Loucy (cell line): ENCODE measurements at regions not wholly inside any gene's neighbourhood (a gene's known extent, or its start where the extent isn't known, plus 50 kb on each side); places are given as distances from the start of the nearest gene placed in this dataset.

Experiments used
- H2AFZ ChIP-seq: fragments of 200-600 bp; sonication (generic); 2 replicates; pipeline ENCODE4 v1.6.0; 2016; ENCODE audit warnings: antibody characterized with exemption, mild to moderate bottlenecking, low read length, moderate library complexity
- H3F3A ChIP-seq: fragments of 200-600 bp; 2 replicates; pipeline ENCODE4 v1.6.0; 2016; ENCODE audit warnings: antibody characterized with exemption, low read depth, mild to moderate bottlenecking
- H3K27me3 ChIP-seq: fragments of 200-600 bp; sonication (generic); 2 replicates; pipeline ENCODE4 v1.6.1; 2014; ENCODE audit warnings: low read length, mild to moderate bottlenecking; ENCODE audit not compliant: insufficient read depth, poor library complexity, severe bottlenecking
- H3K36me3 ChIP-seq: fragments of 200-600 bp; sonication (generic); 2 replicates; pipeline ENCODE4 v1.6.1; 2016; ENCODE audit warnings: low read length; ENCODE audit not compliant: insufficient read depth
- H3K4me1 ChIP-seq: fragments of 200-600 bp; sonication (generic); 2 replicates; pipeline ENCODE4 v1.5.1; 2014; ENCODE audit warnings: low read length, mild to moderate bottlenecking; ENCODE audit not compliant: insufficient read depth, poor library complexity, severe bottlenecking
- H3K4me2 ChIP-seq: fragments of 200-600 bp; sonication (generic); 2 replicates; pipeline ENCODE4 v1.6.0; 2014; ENCODE audit warnings: antibody characterized with exemption, low read length, low read depth, mild to moderate bottlenecking; ENCODE audit not compliant: poor library complexity, severe bottlenecking
- H3K4me3 ChIP-seq: fragments of 200-600 bp; sonication (generic); 2 replicates; pipeline ENCODE4 v1.5.1; 2014; ENCODE audit warnings: low read length, mild to moderate bottlenecking, mixed read lengths; ENCODE audit not compliant: poor library complexity, severe bottlenecking
- H3K79me2 ChIP-seq: fragments of 200-600 bp; sonication (generic); 2 replicates; pipeline ENCODE4 v1.6.1; 2014; ENCODE audit warnings: low read length; ENCODE audit not compliant: insufficient read depth
- H3K9ac ChIP-seq: fragments of 200-600 bp; sonication (generic); 2 replicates; pipeline ENCODE4 v1.6.0; 2014; ENCODE audit warnings: mild to moderate bottlenecking, low read depth, low read length, moderate library complexity; ENCODE audit not compliant: poor library complexity, severe bottlenecking
- H3K9me2 ChIP-seq: fragments of 200-600 bp; sonication (generic); replicated peaks from 2 replicates; pipeline ENCODE4 v1.6.1; 2016; ENCODE audit warnings: low read depth, low read length, mixed read lengths
- H3K9me3 ChIP-seq: fragments of 200-600 bp; sonication (generic); 2 replicates; pipeline ENCODE4 v1.6.1; 2014; ENCODE audit warnings: mild to moderate bottlenecking, antibody characterized with exemption, low read length, low read depth; ENCODE audit not compliant: insufficient read depth
- H4K20me1 ChIP-seq: fragments of 200-600 bp; sonication (generic); 2 replicates; pipeline ENCODE4 v1.6.0; 2014; ENCODE audit warnings: antibody characterized with exemption, low read length, mild to moderate bottlenecking; ENCODE audit not compliant: insufficient read depth, poor library complexity, severe bottlenecking
- EZH2phosphoT487 ChIP-seq: fragments of 200-600 bp; IDR thresholded peaks from 2 replicates; pipeline ENCODE4 v1.6.1; 2018; ENCODE audit warnings: antibody characterized with exemption, mild to moderate bottlenecking, moderate library complexity, borderline replicate concordance
- TF ChIP-seq, protein P1 (sequence below): fragments of 200-600 bp; sonication (generic); conservative IDR thresholded peaks from 2 replicates; pipeline ENCODE4 v1.5.1; 2014; ENCODE audit warnings: mild to moderate bottlenecking, antibody characterized with exemption, low read length

DNA sequence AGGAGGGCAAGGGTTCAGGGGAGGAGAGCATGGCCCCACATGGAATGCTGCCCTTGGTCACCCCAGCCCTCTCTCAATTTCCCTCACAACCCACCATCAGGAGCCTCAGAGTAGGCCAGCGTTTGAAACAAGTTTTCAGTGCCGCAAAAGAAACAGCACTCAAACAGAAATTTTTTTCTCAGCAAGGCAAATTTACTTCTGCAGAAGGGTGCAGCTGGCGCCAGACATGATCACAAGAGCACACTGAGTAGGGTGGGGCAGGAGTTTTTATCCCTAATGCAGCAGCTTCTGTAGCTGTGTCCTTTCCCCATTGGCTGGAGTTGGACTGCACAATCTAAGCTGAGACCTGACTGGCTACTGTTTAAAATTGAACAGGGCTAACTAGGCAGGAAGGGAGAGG lies 287.8 kb upstream of the CDYL start:
- H3K9ac ChIP-seq = no peak overlapping the region
- H4K20me1 ChIP-seq = no peaks in the 10 kb centered on the region
- no peaks in the 10 kb centered on the region for H3K4me1 ChIP-seq
- no peaks in the 10 kb centered on the region for H3K79me2 ChIP-seq
- no peak overlapping the region for H3K4me2 ChIP-seq
- H2AFZ ChIP-seq = no peak overlapping the region
- no peaks in the 10 kb centered on the region for H3F3A ChIP-seq
- no peaks in the 10 kb centered on the region for H3K36me3 ChIP-seq
- H3K4me3 ChIP-seq = no peak overlapping the region
- no peaks in the 10 kb centered on the region for H3K27me3 ChIP-seq
- no peak for TF ChIP-seq EZH2phosphoT487
- TF ChIP-seq, protein P1, sequence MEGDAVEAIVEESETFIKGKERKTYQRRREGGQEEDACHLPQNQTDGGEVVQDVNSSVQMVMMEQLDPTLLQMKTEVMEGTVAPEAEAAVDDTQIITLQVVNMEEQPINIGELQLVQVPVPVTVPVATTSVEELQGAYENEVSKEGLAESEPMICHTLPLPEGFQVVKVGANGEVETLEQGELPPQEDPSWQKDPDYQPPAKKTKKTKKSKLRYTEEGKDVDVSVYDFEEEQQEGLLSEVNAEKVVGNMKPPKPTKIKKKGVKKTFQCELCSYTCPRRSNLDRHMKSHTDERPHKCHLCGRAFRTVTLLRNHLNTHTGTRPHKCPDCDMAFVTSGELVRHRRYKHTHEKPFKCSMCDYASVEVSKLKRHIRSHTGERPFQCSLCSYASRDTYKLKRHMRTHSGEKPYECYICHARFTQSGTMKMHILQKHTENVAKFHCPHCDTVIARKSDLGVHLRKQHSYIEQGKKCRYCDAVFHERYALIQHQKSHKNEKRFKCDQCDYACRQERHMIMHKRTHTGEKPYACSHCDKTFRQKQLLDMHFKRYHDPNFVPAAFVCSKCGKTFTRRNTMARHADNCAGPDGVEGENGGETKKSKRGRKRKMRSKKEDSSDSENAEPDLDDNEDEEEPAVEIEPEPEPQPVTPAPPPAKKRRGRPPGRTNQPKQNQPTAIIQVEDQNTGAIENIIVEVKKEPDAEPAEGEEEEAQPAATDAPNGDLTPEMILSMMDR = no peak
- H3K9me3 ChIP-seq = no peaks in the 10 kb centered on the region; the same call in 1 of the 2 replicates
- H3K9me2 ChIP-seq = no peaks in the 10 kb centered on the region

- H3K4me2 ChIP-seq = no peak overlapping the region
- H3K9me2 ChIP-seq = no peaks in the 10 kb centered on the region
- H3F3A ChIP-seq = no peaks in the 10 kb centered on the region
- H2AFZ ChIP-seq = no peak overlapping the region
- H3K79me2 ChIP-seq = no peaks in the 10 kb centered on the region
- H3K4me3 ChIP-seq = no peak overlapping the region
- H3K9me3 ChIP-seq = no peaks in the 10 kb centered on the region; the same call in 1 of the 2 replicates
- H3K36me3 ChIP-seq = no peaks in the 10 kb centered on the region
- no peaks in the 10 kb centered on the region for H3K4me1 ChIP-seq
- TF ChIP-seq, protein P1 = no peak
- no peak for TF ChIP-seq EZH2phosphoT487
- no peak overlapping the region for H3K9ac ChIP-seq
- H3K27me3 ChIP-seq = no peaks in the 10 kb centered on the region
- no peaks in the 10 kb centered on the region for H4K20me1 ChIP-seq
These were observed 288.7 kb upstream of the CDYL start for GRCh38 chr6:4487538-4487937.

GRCh38 chr6:4486568-4487315 lies 289.5 kb upstream of the CDYL start:
- no peak overlapping the region for H3K9ac ChIP-seq
- TF ChIP-seq, protein P1 = no peak
- no peak for TF ChIP-seq EZH2phosphoT487
- no peaks in the 10 kb centered on the region for H3K4me1 ChIP-seq
- H4K20me1 ChIP-seq = no peaks in the 10 kb centered on the region
- H3K36me3 ChIP-seq = no peaks in the 10 kb centered on the region
- H3K27me3 ChIP-seq = no peaks in the 10 kb centered on the region
- H3K79me2 ChIP-seq = no peaks in the 10 kb centered on the region
- H3K4me3 ChIP-seq = no peak overlapping the region
- no peaks in the 10 kb centered on the region; the same call in 1 of the 2 replicates for H3K9me3 ChIP-seq
- no peak overlapping the region for H3K4me2 ChIP-seq
- no peaks in the 10 kb centered on the region for H3F3A ChIP-seq
- no peak overlapping the region for H2AFZ ChIP-seq
- H3K9me2 ChIP-seq = no peaks in the 10 kb centered on the region
